Germinal center (tissue), 1 donor: ENCODE measurements at regions not wholly inside any gene's neighbourhood (a gene's known extent, or its start where the extent isn't known, plus 50 kb on each side); places are given as distances from the start of the nearest gene placed in this dataset.
"Not testable (repeated sequence)": the region's sequence is repeated elsewhere in the genome, so short reads cannot be mapped to it uniquely, and the experiment has no call there.

Experiments used
- DNase-seq: peaks from one replicate; pipeline ENCODE4 v3.0.0; 2012; ENCODE audit warnings: mixed read lengths, low spot score

GRCh38 chr12:9367828-9368227, 159.6 kb upstream of the PZP start:
- no peak for DNase-seq

DNA sequence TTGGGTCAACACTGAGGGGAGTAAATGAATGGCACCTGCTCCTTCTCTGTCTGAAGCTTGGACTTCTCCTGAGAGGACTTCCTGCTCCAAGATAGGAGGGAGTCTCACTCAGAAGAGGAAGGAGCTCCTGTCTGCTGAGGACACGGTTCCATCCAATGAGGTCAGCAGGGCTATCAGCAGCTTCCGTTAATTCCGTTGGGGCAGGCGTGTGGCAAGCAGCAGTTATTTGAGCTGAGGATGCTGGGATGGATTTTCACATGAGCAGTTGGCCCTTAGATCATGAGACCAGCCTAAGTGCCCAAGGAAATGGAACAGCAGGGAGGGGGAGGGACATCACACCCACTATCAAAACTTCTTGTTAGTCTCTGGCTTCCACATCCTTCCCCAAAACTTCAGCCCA, 159.0 kb upstream of the PZP start:
- no peak for DNase-seq

DNA sequence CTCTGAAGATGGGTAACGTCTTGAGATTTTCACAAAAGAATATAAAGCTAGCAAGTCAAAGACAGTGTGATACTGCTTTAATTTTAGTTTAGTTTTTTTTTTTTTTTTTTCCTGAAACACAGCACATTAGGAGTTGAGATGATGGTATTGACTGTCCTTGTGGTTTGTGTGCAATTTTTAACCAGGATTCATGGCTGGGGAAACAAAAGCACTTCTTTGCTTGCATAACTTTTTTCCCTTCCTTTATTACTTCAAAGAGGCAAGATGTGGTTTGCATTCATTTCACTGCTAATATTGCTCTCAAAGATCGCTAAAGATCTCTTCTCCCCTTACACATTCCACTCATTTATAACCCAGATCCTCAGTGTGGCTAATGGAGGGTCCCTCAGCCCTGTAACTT, 157.1 kb upstream of the PZP start:
- no peak for DNase-seq

DNA sequence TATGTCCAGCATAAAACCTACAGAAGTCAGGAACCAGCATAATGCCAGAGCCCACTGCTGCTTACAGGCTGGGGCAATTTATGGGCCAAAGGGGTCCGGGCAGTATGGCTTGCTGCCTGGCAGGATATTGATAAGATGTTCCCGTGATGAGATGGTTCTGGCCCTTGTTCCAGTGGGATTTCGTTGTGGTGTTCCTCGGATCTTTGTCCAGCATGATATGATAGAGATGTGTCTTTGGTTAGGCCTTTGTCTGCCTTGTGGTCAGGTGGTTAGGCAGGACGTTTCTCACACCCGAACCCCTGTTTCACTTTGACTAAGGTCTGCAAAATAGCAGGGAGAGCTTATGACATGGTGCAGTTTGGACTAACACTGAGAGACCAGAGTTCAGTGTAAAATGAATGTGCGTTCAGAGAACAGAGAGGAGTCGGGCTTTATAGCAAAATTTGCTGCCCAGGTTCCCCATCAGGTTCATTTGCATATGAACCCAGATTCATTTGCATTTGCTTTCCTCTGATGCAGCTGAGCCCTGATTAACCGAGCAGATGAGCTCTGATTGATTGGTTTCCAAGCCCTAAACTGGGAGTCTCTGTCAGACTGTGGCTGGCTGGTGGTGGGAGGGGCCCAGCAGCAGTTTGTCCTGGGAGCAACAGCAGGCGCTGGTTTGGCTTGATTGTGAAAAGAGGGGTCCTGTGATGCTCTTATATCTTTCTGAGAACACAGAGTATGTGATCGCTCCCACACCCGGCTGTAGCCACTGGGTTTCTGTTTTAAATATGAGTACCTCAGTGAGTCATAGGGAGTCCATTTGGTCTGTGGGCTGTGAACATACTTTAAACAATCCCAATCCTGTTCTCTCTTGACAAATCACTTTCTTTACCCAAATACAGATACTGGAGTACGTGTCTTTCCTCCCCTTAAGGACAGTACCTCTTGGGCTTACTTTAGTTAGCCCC, 156.3 kb upstream of the PZP start:
- peak; percentile 60 for DNase-seq

DNA sequence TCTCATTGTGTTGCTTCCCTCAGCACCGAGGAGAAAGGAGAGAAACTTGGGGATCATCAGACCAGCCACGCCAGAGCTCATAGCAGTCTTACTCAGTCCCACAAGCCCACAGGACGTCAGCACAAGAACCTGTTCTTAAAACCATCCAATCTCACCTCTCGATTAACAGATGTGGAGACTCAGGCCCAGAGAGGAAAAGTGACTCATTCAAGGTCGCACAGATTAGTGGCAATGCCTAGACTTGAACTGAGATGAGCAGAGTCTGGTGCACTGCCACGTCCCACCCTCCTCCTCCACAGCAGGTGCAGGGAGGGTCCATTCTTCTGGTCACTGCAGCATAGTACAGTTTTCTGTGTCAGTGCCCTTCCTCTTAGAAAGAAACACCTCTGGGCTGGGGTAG, 154.9 kb upstream of the PZP start:
- no peak for DNase-seq

GRCh38 chr12:9361879-9362326, 153.7 kb upstream of the PZP start:
- no peak for DNase-seq

DNA sequence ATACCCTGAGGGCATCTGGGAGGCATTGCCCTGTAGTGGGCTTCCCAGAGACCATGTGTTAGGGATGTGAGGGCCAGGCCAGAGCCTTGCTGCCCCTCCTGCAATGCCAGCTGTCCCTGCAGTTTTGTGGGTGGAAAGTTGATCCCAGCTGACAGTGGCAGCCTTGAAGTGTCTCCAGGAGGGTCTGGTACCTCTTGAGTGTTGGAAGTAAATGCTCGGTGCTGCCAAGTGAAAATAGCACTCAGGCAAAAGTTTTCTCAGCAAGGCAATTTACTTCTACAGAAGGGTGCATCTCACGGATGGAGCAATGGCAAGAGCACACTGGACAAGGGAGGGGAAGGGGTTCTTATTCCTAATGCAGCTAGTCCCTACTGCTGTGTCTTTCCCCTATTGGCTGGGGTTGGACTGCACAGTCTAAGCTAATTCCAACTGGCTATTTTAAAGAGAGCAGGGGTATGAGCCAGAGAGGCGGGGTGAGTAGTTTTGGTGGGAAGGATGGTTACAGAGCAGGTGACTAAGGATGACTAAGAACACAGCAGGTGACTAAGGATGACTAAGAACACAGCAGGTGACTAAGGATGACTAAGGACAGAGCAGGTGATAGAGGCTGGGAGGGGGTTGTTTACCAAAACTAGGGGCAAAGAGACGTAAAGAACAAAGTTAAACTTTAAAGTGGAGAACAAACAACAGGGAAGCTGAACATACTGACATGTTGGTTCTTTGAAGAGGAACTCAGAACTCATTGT, 146.0 kb upstream of the PZP start:
- DNase-seq: not testable (repeated sequence)

DNA sequence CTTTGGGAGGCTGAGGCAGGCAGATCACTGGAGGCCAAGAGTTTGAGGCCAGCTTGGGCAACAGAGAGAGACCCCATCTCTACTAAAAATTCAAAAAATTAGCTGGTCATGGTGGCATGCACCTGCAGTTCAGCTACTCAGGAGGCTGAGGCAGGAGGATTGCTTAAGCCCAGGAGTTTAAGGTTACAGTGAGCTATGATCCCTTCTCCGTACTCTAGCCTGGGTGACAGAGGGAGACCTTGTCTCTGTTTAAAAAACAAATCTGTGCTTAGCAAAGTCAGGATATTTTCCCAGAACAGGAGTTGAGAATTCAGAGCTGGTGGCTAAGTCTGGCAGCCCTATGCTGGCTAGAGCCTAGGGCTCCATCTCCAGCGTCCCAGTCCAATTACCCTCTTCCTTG, 142.9 kb upstream of the PZP start:
- no peak for DNase-seq

DNA sequence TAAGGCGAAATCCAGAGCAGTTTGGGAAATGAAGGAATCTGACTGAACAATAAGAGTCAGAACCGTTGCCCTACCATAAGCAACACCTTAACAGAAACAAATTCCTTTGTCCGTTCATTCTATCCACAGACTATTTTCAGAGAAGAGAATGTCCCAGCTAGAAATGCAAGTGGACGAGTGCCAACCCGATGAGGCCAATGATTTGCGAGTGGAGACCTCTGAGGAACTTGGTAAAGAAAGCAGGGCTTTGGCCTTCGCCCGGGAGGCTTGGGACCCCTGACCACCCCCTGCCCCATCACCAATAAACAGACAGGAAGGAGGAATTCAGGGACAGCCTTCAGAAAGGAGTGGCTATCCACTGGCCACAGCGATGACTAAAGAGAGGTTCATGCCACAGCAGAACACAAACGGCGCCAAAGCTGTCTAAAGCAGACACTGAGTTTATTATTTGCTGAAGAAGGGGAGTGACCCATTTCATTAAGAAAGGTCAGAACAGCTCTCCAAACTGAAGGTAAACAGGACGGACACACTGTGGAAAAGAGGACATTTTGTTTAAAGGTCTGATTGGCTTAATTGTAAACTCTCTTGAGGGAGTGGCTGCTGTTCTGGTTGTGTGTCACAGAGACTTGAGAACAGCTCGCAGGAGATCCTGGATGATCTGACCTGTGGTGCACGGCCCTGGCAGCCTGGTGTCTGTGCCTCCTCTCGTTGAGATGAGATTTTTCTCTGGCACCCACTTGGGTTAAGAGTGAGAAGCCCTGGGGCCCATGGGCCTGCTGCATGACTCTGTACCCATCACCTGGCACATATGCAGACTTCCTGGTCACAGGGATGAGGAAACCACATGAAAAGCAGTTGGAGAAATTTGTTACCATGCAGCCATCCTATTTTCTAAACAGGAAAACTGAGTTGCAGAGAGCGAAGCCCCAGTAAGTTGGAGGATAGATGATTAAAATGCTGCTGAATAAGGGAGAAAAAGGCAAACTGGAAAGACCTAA, 142.0 kb upstream of the PZP start:
- DNase-seq: no peak

DNA sequence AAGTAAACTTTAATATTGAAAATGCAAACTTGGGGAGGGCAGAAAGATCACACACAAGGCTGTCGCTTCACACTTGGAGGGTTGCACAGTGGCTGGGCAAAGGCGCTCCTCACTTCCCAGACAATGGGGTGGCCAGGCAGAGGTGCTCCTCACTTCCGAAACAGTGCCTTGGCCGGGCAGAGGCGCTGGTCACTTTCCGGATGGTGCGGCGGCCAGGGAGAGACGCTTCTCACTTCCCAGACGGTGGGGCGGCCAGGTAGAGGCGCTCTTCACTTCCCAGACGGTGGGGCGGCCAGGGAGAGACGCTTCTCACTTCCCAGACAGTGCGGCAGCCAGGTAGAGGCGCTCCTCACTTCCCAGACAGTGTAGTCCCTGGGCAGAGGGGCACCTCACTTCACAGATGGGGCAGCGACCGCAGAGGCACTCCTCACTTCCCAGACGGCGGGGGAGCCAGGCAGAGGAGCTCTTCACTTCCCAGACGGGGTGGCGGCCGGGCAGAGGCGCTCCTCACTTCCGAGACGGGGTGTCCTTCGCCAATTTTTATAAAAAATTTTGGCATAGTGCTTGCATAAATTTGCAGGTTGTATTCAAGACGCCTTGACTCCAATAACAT, 140.8 kb upstream of the PZP start:
- DNase-seq: no peak

DNA sequence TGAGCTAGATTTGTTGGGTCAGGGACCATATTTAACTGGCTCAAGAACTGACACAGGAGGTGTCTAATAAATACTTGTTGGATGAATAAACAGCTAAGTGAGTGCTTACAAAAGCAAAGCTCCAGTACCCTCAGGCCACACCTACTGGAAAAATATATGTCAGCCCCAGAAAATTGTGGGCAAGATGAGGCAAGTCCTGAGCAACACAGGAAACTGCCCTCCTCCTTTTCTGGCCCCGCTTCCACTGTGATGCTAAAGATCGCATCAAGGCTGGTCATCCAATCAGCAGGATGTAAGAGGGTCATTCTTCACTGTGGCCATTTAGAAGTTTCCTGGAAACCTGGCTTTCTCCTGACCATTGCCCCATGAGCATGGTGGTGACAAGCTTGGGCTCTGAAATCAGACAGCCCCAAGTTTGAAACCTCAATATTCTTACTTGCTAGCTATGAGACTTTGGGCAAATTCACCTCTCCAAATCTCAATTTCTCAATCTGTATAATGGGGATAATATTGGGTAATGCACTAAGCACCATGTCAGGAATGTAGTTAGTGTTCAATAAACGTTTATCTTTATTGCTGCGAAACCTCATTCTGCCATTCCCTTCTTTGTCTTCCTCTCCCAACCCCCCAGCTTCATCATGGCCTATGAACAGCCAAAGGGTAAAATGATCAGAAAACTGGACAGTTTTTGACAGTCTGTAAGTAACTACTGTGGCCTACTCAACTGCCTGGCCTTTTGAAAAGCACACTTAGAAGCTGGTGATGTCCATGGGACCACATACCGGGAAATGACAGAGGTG, 139.3 kb upstream of the PZP start:
- no peak for DNase-seq

- DNase-seq: no peak
These were observed 138.7 kb upstream of the PZP start for GRCh38 chr12:9346866-9347327.

GRCh38 chr12:9345171-9345570, 137.0 kb upstream of the PZP start:
- DNase-seq: no peak

- no peak for DNase-seq
These were observed 136.3 kb upstream of the PZP start for GRCh38 chr12:9344541-9344940.

- no peak for DNase-seq
These were observed 135.5 kb upstream of the PZP start for GRCh38 chr12:9343731-9344130.

GRCh38 chr12:9342614-9343353, 134.6 kb upstream of the PZP start:
- no peak for DNase-seq

- DNase-seq: no peak
These were observed 133.0 kb upstream of the PZP start for GRCh38 chr12:9341260-9341585.

GRCh38 chr12:9340422-9341259, 132.4 kb upstream of the PZP start:
- DNase-seq: no peak

DNA sequence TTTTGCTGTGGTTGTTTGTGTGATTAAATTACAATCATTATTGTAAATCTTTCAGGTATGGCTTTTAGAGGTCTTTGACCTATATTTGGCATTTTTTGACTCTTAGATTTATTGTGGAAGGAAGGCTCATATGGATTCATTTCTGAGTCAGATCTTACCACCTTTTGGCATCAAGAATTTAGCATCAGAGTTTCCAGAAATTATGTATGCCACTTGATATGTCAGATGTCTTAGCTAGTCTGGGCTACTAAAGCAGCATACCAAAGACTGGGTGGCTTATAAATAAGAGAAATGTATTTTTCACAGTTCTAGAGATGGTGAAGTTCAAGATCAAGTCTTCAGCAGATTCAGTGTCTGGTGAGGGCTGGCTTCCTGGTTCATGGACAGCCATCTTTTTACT, 129.5 kb upstream of the PZP start:
- DNase-seq: no peak
